ACHN (cell line): ENCODE measurements at regions not wholly inside any gene's neighbourhood (a gene's known extent, or its start where the extent isn't known, plus 50 kb on each side); places are given as distances from the start of the nearest gene placed in this dataset.

ENCODE experiments used
- DNase-seq: peaks from one replicate; pipeline ENCODE4 v3.0.0-alpha.2; 2015
- in situ Hi-C: cut with HindIII; loops from 2 replicates; pipeline ENCODE4 v1.10.0; 2017; ENCODE audit warnings: low sequenced_read_pairs, low pct_ligation_motif_present, low pct_unique_long_range_greater_than_20kb

DNA sequence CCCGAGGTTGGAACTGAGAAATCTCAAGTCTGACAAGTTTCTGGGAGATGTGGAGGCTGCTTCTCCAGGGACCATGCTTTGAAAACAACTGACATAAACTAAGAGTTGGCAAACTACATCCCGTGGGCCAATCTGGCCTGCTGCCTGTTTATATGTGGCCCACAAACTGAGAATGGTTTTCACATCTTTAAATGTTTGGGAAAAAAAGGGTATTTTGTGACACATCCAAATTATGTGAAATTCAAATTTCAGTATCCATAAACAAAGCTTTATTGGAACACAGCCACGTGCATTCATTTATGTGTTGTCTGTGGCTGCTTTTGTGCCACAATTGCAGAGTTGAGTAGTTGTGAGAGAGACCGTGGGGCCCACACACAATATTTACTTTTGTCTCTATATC, 163.8 kb upstream of the PIRT start:
- DNase-seq, result no peak
- in situ Hi-C loops, result no loop called here

DNA sequence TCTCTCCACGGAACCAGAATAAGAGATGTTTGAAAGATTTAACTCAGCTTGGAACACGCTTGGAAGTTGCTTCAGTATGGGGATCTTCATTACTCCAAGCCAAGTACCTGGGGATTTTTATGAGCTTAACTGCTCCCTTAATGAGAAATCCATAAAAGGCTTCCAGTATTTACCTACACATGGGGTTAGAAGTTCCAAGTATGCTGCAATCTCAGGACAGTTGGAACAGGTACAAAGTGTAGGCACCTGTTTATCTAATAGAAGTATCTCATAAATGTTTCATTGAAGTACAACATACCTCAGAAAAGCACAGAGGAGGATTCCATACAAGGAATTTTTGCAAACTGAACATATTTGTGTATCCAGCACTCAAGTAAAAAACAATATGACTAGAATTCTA, 161.6 kb upstream of the PIRT start:
- in situ Hi-C loops, result no loop called here
- no peak for DNase-seq

DNA sequence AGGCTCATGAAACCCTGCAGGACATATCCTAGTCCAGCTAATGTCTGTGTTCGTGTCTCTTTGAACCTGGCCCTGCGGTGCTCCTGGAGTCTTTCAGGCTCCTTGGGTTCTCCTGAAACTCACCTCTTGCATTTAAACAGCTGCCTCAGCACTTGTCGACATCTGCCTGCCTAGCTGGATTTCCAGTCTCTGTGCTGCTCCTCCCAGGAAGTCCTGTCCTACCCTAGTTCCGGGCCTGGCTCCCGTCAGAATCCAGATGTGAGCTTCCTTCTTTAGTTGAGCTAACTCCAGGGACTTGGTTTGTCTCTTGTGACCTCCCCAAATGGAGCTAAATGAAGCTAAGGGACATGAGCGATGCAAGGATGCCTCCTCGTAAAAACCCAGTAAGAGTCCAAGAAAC, 155.2 kb upstream of the PIRT start:
- in situ Hi-C loops, result no loop called here
- DNase-seq, result no peak

DNA sequence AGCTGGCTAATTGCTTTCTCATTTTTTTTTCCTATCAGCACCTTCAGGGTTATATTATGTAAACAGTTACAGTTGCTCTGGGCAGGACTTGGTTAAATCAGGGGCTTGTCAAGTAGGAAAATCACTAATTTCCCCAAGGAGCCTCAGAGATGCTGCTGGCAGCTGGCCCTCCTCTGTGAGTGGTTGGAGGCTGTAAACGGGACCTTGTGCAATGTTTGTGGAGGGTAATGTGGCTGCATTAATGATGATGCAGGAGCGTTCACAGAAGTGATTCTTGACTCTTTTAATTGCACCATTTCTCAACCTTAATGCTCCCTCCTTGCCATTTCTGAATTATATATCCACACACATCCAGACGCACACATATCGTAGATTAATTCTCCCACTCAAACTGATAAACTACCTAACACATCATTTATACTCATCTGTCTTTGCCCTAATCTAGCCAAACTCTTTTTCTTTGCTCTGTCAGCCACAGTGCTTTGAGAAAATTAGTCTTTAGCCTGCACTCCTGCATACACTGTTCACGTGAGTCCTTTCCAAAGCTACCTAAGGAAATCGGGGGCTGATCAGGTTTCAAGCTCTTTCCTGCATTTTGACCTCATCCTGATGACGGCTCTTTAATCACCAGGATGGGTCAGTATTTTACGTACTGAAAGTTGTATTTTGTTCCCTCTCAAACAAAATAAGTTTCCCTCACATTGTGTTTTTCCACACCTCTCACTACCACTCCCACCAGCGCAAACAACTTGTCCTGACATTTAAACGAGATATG, 154.4 kb upstream of the PIRT start:
- DNase-seq, result no peak
- in situ Hi-C loops, result no loop called here

DNA sequence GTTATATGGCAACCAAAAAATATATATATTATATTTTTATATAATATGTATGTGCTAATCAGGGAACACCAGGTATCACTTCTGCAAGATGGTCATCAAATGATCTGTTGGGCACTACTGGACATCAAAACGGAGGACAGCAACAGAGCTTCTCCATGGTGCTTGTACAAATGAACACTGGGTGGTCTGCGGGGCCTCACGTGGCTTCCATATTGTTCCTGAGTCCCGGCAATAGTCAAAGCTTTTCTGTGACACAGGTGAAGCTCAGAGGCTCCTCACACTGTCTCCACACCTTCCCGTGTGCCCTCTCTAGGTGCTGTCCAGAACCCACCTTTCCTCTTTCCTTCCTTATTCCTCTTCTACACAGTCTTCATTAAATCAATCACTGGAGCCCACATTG, 149.9 kb upstream of the PIRT start:
- in situ Hi-C loops, result no loop called here
- no peak for DNase-seq

DNA sequence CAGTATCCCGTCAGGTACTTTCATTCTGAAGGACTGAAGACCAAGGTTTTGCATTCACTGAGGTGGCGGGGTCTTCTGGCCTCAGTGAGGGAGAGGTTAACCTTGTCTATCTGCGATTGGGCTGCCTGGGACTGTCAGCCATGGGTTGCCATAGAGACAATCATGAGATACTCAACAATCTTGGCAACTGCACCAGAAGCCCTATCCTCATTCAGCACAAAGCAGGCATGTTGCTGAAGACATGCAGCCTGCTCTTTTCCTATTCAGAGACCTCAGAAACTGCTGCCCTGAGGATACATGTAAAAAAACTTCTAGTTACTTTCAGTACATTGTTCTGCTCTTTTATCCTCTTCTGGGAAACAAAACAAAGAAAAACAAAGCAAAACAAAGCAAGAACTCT, 146.3 kb upstream of the PIRT start:
- in situ Hi-C loops, result no loop called here
- no peak for DNase-seq

DNA sequence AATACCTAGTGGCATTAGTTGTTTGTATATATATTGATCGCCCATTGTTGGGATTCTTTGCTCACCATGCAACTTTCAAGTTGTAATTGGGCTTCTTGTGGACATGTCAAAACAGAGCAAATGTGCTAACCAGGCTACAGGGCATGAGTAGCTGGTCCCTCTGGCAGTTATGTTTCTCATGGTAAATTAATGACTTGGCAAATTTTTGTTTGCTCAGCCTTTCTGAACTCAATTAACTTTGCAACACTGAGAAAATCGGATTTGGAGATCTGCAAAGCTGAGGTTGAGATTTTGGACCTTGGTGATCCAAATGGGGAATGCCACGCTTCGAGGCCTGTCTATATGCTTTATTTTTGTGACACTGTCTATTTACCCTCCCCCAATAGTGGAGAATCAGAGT, 138.5 kb upstream of the PIRT start:
- no peak for DNase-seq
- in situ Hi-C loops, result no loop called here

DNA sequence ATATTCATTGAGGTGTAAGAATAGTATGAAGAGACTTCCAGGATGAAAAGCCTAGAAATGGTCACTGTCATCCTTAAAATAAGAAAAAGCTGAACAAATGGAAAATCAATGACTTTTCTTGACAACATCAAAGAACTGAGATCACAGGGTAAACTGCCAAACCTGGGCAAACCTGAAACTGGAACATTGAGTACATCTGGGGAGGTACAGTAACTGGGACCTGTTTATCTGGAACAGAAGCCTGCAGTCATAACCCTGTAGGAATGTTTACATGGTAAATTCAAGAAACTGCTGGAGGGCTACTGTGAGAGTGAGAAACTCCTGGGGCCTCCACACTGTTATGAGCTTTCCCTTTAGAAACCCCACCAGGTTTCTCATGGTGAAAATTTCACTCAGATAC, 130.1 kb upstream of the PIRT start:
- DNase-seq, result no peak
- in situ Hi-C loops, result no loop called here

DNA sequence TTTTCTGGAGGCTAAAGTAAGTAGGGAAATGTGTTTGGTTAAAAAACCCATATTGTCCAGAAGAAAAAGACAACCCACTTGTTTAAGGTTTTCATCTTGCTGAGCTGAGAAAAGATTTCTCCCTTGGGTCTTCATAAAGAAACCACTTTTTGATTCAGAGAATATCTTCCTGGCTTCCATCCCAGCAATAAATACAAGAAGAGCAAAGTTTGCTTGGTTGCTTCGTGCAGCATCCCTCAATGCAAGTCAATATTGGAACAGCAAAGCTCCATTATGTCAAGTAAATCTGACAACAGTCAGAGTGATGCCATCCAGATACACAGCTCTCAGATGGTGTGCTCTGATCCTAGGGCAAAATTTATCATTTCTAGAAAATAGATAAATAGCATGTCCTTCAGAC, 118.9 kb upstream of the PIRT start:
- in situ Hi-C loops, result no loop called here

DNA sequence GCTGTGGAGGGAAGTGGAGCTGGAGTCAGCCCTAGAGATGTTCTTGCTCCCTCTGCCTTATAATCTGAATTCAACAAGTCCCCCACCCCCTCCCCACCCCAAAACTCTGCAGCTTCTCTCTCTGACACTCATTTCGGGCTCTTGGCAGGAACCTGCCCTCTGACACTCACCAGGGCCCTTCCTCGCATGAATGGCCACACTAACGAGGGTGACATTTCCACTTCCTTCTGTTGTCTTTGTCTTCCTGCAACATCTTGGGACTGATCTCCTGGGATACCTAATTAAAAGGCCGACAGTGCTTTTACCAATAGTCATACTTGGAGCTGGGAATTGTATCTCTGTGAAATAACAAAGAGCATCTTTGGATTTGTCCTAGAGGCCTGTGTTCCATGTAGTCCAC, 106.9 kb upstream of the PIRT start:
- no peak for DNase-seq
- in situ Hi-C loops, result no loop called here

More for the DNA sequence above, 118.9 kb upstream of the PIRT start:
- no peak for DNase-seq

DNA sequence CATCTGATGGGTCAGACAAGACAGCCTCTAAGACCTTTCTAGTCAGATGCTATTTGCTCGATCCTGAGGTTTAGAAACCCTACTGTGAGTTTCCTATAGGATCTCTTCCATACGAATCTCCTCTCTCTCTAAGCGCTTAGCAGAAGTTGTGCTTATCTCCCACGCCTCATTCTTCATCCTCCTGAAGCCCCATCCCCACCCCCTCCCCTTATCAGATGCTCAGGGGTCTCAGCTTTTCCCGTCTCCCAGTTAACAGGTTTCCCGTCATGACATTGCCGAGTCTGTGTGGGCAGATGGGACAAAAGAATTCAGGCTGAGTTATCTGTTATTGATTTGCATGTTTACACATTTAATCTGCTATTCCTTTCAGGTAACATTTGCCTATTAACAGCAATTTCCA, 99.0 kb upstream of the PIRT start:
- DNase-seq, result no peak
- in situ Hi-C loops, result no loop called here

DNA sequence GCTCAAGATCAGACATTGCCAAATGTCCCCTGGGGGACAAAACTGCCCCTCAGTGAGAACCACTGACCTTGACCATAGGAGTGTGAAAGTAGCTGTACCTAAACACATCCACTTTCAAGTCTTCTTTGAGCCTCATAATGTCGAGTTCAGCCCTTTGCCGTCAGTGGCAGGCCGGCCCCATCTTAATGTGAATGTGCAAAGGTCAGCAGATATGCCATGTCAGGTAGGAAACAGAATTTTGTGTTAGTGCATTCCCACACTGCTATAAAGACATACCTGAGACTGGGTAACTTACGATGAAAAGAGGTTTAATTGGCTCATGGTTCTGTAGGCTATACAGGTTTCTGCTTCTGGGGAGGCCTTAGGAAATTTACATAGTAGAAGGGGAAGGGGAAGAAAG, 95.1 kb upstream of the PIRT start:
- DNase-seq, result no peak
- in situ Hi-C loops, result no loop called here

DNA sequence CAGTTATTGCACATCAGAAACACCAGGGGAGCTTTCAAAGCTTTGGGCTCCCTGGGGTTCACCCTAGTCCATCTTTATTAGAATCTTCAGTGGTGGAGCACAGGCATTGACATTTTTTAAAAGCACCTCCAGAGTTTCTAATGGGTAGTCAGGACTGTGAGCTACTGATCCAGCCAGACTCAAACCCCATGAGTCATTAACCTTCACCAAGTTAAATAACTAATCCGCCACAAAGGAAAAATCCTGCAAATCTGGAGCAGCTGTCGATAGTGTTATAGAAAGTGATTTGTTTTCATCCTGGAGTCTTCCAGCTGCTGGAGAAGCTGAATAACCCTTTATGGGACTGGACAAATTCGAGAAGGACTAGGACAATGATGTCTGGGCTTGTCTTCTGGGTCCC, 93.2 kb upstream of the PIRT start:
- in situ Hi-C loops, result no loop called here
- DNase-seq, result no peak

DNA sequence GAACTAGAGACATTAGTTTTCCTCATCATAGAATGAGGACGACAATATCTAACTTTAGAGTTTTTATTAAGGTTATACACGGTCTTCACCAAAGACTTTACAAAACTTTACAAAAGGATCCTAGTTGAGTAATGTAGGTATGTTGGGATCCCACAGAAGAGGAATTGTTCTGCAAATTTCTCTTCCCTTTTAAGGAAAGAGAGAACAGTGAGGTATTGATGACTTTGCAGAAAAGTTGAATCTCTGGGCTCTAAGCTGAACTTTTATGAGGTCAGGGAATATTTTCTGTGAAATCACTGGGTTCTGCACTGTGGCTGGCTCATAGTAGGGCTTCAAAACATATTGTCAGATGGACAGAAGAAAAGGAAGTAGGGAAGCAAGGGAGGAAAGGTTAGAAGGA, 89.8 kb upstream of the PIRT start:
- in situ Hi-C loops, result no loop called here
- no peak for DNase-seq

DNA sequence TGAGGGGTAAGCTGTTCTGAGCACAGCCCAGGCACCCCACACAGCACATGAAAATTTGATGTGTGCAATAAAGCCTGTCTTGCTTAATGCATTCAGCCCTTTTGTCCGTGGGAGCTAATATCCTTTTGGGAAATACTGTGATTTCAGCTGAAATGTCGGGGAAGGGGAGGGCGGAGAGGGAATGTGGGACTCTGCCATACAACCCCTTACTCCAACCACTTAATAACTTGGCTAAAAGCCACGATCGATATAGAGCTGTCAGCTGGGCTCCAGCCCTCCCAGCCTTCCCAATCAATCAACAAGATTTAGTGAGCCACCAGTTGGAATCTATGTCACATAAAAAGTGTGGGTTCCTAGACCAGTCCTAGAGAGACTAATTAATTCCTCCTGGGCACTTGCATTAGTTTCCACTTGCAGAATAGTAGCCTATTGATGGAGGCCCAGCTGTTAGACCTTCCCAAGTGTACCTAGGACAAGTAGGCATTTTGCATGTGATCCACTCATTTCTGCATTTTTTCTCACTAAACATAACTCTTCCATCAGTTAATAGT, 82.7 kb upstream of the PIRT start:
- DNase-seq, result no peak
- in situ Hi-C loops, result no loop called here

DNA sequence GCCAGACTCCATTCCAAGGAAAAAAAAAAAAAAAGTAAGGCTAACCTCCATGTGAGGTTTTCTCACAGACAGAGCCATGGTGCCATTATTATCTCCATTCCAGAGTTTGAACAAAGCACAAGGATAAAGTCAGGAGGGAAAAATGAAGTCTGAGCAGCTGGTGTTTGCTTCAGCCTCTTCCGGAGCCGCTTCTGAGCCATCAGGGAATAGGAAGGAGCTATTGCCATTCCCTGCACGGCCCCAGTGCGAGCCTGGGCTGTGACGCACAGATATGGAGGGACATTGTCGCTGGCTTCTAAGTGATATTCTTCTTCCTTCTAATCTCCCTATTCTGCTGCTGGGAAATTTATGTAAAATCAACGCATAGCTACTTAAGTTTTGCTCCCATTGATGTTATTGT, 69.5 kb upstream of the PIRT start:
- no peak for DNase-seq
- in situ Hi-C loops, result no loop called here

DNA sequence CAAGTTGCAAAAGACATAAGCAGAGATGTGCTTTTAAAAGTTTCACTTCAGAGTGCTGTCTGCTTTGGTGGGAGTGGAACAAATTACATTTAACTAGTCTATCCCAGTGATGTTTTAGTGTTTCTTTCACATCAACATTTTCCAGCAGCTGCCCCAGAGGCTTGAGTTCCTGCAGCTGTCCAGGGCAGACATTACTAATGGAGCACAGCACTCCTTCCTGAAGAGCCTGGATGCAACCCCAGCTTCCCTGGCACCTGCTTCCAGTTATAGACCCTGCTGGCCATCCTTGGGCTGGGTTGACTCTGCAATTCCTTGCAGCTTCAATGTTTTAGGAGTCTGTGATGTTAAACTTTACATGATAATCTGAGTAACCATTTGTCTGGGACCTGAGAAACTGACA, 61.4 kb upstream of the PIRT start:
- in situ Hi-C loops, result no loop called here
- no peak for DNase-seq

DNA sequence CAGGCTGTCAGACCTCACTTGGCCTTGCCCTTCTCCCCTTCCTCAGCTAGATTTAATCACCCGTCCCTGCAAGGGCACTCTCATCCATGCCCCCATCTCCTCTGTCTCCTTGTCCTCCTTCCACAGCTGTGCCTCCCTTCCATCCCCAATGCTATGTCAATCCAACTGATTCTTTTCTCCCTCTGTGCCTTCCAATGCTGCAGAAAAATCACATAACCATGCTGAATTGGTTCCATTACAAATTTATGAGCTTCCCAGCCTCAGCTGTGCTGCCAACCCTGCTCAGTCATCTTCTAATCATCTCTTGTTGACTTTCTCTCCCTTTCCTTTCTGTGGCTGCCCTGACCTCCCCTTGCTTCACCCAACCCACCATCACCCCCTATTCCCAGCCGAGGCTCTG, 56.3 kb upstream of the PIRT start:
- in situ Hi-C loops, result no loop called here
- no peak for DNase-seq

DNA sequence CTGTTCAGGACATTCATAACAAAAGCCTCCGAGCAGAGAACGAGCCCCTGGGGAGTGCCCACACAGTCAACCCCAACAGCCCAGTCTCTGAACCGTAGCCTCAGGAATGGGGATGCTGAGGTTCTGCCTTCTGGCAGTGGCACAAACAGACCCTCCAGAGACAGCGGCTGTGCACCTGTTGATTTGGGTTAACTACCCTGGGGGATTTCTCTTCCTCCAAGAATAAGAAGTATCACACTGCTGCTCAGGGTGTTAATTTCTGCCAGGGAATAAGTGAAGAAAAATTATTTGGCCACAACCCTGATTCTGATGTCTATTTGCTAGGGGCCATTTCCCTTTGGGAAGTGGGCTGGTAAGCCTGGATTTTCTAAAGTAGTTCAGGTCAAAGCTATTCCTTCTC, 51.0 kb upstream of the PIRT start:
- in situ Hi-C loops, result no loop called here

More for the DNA sequence above, 51.0 kb upstream of the PIRT start:
- no peak for DNase-seq
